Gastroesophageal sphincter (tissue), 3 donors: ENCODE measurements at regions not wholly inside any gene's neighbourhood (a gene's known extent, or its start where the extent isn't known, plus 50 kb on each side); places are given as distances from the start of the nearest gene placed in this dataset.

Experiments used
- CTCF ChIP-seq, 4 experiments: fragments of 200-600 bp in 2 of 4; fragments of 450-650 bp in 2 of 4; sonication (generic) in 1 of 4; IDR thresholded peaks; one replicate each; pipeline ENCODE4 v1.5.1; 2017 to 2019; ENCODE audit warnings: antibody characterized with exemption in 4 of 4, mild to moderate bottlenecking in 2 of 4, moderate library complexity in 2 of 4
- POLR2A ChIP-seq, 2 donors: fragments of 450-650 bp; IDR thresholded peaks; one replicate each; pipeline ENCODE4 v1.6.1; 2017; ENCODE audit warnings: antibody characterized with exemption in 2 of 2, mild to moderate bottlenecking in 2 of 2, moderate library complexity in 1 of 2
- POLR2AphosphoS5 ChIP-seq: sonication (generic); formaldehyde crosslinking; IDR thresholded peaks from one replicate; pipeline ENCODE4 v1.6.1; 2017; ENCODE audit warnings: antibody characterized with exemption

- TF ChIP-seq POLR2A (IDR thresholded peaks at IDR 0.05) (no peak), CTCF (IDR thresholded peaks at IDR 0.05) (no peak), POLR2AphosphoS5 (no peak)
Observed at GRCh38 chr10:16011548-16011947, 151.2 kb upstream of the MINDY3 start.
